ENCODE measurements at regions not wholly inside any gene's neighbourhood (a gene's known extent, or its start where the extent isn't known, plus 50 kb on each side); places are given as distances from the start of the nearest gene placed in this dataset.

GRCh38 chr7:65247491-65247890 is 126.2 kb upstream of the ZNF92 start:
- TF ChIP-seq EP300 (IDR thresholded peaks at IDR 0.05) (no peak), POLR2A (IDR thresholded peaks at IDR 0.05) (no peak), CTCF (IDR thresholded peaks at IDR 0.05) (no peak)
- Histone ChIP-seq H3K36me3 (no peaks in the 10 kb centered on the region), H3K4me1 (ENCODE audit: insufficient read depth) (no peaks in the 10 kb centered on the region), H3K9me3 (no peaks in the 10 kb centered on the region), H3K27ac (no peak overlapping the region), H3K4me3 (no peak overlapping the region), H3K27me3 (no peaks in the 10 kb centered on the region)
- WGBS, 3 donors = 80 to 89% (median 89%) methylated on average over 5 of the region's 5 CpGs
- no peak for DNase-seq
- intact Hi-C loops (cut with DNase I) = no loop called here

GRCh38 chr7:65239707-65240352 is 133.8 kb upstream of the ZNF92 start:
- H3K27me3 ChIP-seq = no peaks in the 10 kb centered on the region
- peak in 1 of 5 donors; percentile 18 for DNase-seq
- no peak for TF ChIP-seq CTCF (IDR thresholded peaks at IDR 0.05)
- no peak for TF ChIP-seq EP300 (IDR thresholded peaks at IDR 0.05)
- TF ChIP-seq POLR2A (IDR thresholded peaks at IDR 0.05) = no peak

GRCh38 chr7:65239324-65239706 is 134.3 kb upstream of the ZNF92 start:
- no peaks in the 10 kb centered on the region for H3K27me3 ChIP-seq
- no peak for DNase-seq
- H3K4me1 ChIP-seq (ENCODE audit: insufficient read depth) = no peaks in the 10 kb centered on the region
- no peak for TF ChIP-seq EP300 (IDR thresholded peaks at IDR 0.05)
- TF ChIP-seq CTCF (IDR thresholded peaks at IDR 0.05) = no peak
- TF ChIP-seq POLR2A (IDR thresholded peaks at IDR 0.05) = no peak
- H3K36me3 ChIP-seq = no peaks in the 10 kb centered on the region
- WGBS, 3 donors = 48 to 54% (median 49%) methylated on average over 16 to 20 of the region's 20 CpGs
- intact Hi-C loops (cut with DNase I) = no loop called here
- no peak overlapping the region for H3K4me3 ChIP-seq
- no peaks in the 10 kb centered on the region for H3K9me3 ChIP-seq
- H3K27ac ChIP-seq = no peak overlapping the region

More at GRCh38 chr7:65239707-65240352, 133.8 kb upstream of the ZNF92 start:
- WGBS, 3 donors = 1% methylated on average over 27 to 52 of the region's 52 CpGs
- Histone ChIP-seq H3K9me3 (no peaks in the 10 kb centered on the region), H3K4me3 (no peak overlapping the region), H3K27ac (no peak overlapping the region), H3K4me1 (ENCODE audit: insufficient read depth) (no peaks in the 10 kb centered on the region), H3K36me3 (no peaks in the 10 kb centered on the region)
- intact Hi-C loops (cut with DNase I) = no loop called here

GRCh38 chr7:65238785-65239184 is 134.9 kb upstream of the ZNF92 start:
- Histone ChIP-seq H3K36me3 (no peaks in the 10 kb centered on the region), H3K27me3 (no peaks in the 10 kb centered on the region), H3K4me3 (no peak overlapping the region), H3K9me3 (no peaks in the 10 kb centered on the region), H3K4me1 (ENCODE audit: insufficient read depth) (no peaks in the 10 kb centered on the region), H3K27ac (no peak overlapping the region)
- no peak for DNase-seq
- 94% methylated on average over 19 of the region's 19 CpGs for WGBS, 3 donors
- intact Hi-C loops (cut with DNase I) = no loop called here
- TF ChIP-seq CTCF (IDR thresholded peaks at IDR 0.05) (no peak), EP300 (IDR thresholded peaks at IDR 0.05) (no peak), POLR2A (IDR thresholded peaks at IDR 0.05) (no peak)

Measured in ovary (tissue), 7 donors.